ENCODE measurements at regions not wholly inside any gene's neighbourhood (a gene's known extent, or its start where the extent isn't known, plus 50 kb on each side); places are given as distances from the start of the nearest gene placed in this dataset.

DNA sequence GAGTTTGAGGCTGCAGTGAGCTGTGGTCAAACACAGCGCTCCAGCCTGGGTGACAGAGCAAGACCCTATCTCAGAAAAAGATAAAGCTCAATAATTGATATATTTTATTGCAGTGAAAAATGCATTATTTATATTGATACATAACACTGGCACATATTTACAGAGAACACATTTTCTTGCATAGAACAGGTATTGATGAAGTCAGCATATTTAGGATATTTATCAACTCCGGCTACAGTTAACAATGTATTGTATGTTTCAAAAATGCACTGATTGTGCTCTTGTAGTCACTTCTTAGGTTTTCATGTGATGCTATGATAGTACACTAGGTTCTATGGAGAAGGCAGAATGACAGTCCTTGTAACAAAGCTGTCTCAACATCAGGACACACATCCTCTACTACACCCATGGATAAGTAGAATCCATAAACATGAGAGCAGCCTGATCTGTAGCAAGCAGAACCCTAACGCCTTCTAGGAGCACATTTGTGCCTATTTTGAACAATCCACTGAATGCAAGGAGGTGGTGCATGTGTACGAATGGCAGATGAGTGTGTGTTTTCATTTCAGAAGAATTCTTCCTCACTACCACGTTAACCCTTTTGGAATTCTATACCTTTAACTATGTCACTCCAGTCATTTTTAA, 586.1 kb upstream of the CELF2 start:
- DNase-seq: no peak
- no peaks in the 10 kb centered on the region for H3K79me2 ChIP-seq (ENCODE audit: low read depth)
- no peaks in the 10 kb centered on the region for H3K36me3 ChIP-seq (ENCODE audit: low read depth)
- no peaks in the 10 kb centered on the region for H3K9me3 ChIP-seq (ENCODE audit: insufficient read depth, low read depth)
- H3K4me2 ChIP-seq: no peak overlapping the region
- CTCF ChIA-PET: no interaction called here
- no peaks in the 10 kb centered on the region for H4K20me1 ChIP-seq (ENCODE audit: insufficient read depth)
- no peak overlapping the region for H3K4me3 ChIP-seq
- H3K4me1 ChIP-seq (replicated peaks; ENCODE audit: insufficient read depth): no peaks in the 10 kb centered on the region
- TF ChIP-seq, protein P1, sequence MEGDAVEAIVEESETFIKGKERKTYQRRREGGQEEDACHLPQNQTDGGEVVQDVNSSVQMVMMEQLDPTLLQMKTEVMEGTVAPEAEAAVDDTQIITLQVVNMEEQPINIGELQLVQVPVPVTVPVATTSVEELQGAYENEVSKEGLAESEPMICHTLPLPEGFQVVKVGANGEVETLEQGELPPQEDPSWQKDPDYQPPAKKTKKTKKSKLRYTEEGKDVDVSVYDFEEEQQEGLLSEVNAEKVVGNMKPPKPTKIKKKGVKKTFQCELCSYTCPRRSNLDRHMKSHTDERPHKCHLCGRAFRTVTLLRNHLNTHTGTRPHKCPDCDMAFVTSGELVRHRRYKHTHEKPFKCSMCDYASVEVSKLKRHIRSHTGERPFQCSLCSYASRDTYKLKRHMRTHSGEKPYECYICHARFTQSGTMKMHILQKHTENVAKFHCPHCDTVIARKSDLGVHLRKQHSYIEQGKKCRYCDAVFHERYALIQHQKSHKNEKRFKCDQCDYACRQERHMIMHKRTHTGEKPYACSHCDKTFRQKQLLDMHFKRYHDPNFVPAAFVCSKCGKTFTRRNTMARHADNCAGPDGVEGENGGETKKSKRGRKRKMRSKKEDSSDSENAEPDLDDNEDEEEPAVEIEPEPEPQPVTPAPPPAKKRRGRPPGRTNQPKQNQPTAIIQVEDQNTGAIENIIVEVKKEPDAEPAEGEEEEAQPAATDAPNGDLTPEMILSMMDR (conservative IDR thresholded peaks at IDR 0.05): no peak
- TF ChIP-seq EZH2 (IDR thresholded peaks at IDR 0.05; ENCODE audit: low read depth): no peak
- BruUV-seq (replicated peaks): no TSS peak
- intact Hi-C loops (cut with micrococcal nuclease; ENCODE audit: unreplicated experiment): no loop called here
- H2AFZ ChIP-seq: no peak overlapping the region
- POLR2A ChIA-PET (ENCODE audit: unreplicated experiment): no interaction called here
- H3K27me3 ChIP-seq (ENCODE audit: insufficient read depth, low read depth): no peaks in the 10 kb centered on the region
- H3K27ac ChIP-seq: no peak overlapping the region
- no peaks in the 10 kb centered on the region; the same call in 1 of the 2 replicates for H3K9me2 ChIP-seq (ENCODE audit: insufficient read depth)
- no peaks in the 10 kb centered on the region for H3F3A ChIP-seq (ENCODE audit: insufficient read depth, low read depth)

DNA sequence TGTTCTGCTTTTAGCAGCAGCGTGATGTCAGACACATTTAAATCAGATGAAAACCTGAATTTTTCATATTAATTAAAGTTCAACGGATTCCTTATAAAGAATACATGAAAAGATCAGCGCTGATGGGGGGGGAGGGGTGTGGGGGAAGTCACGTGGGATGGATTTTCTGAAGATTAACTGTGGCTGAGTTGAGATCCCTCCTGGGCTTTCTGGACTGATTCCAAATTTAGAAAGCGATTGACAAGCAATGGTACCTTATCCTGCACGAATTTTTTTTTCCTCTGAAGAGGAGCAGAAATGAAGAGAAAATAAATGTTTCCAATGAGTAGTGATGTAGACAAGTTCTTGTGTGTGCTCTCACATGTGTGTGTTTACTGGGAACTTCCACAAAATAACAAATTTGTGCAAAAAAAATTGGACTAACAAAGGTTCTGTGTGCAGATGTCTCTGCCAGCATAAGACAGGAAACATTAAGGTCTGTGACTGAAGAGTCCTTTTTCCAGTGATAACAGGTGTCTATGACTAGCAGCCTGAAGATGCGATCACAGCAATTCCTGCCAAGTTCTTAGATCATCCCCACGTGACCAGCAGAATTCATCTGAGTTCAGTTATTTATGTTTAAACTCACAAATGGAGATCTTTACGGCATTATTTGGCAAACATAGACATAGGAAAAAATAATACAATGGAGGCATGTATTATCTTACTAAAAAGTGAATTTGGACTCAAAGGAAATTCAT, 585.2 kb upstream of the CELF2 start:
- H3K9me3 ChIP-seq (ENCODE audit: insufficient read depth, low read depth): no peaks in the 10 kb centered on the region
- H3K4me1 ChIP-seq (replicated peaks; ENCODE audit: insufficient read depth): no peaks in the 10 kb centered on the region
- no peaks in the 10 kb centered on the region for H3K79me2 ChIP-seq (ENCODE audit: low read depth)
- intact Hi-C loops (cut with micrococcal nuclease; ENCODE audit: unreplicated experiment): no loop called here
- no peaks in the 10 kb centered on the region for H4K20me1 ChIP-seq (ENCODE audit: insufficient read depth)
- no peak overlapping the region for H2AFZ ChIP-seq
- H3K9me2 ChIP-seq (ENCODE audit: insufficient read depth): no peaks in the 10 kb centered on the region
- no peak overlapping the region for H3K4me2 ChIP-seq
- H3F3A ChIP-seq (ENCODE audit: insufficient read depth, low read depth): no peaks in the 10 kb centered on the region
- no peak for DNase-seq
- ChIA-PET POLR2A (ENCODE audit: unreplicated experiment) (no interaction called here), CTCF (no interaction called here)
- no TSS peak for BruUV-seq (replicated peaks)
- no peaks in the 10 kb centered on the region for H3K36me3 ChIP-seq (ENCODE audit: low read depth)
- no peaks in the 10 kb centered on the region for H3K27me3 ChIP-seq (ENCODE audit: insufficient read depth, low read depth)
- H3K4me3 ChIP-seq: no peak overlapping the region
- no peak for TF ChIP-seq EZH2 (IDR thresholded peaks at IDR 0.05; ENCODE audit: low read depth)
- TF ChIP-seq, protein P1 (conservative IDR thresholded peaks at IDR 0.05): no peak
- no peak overlapping the region for H3K27ac ChIP-seq

DNA sequence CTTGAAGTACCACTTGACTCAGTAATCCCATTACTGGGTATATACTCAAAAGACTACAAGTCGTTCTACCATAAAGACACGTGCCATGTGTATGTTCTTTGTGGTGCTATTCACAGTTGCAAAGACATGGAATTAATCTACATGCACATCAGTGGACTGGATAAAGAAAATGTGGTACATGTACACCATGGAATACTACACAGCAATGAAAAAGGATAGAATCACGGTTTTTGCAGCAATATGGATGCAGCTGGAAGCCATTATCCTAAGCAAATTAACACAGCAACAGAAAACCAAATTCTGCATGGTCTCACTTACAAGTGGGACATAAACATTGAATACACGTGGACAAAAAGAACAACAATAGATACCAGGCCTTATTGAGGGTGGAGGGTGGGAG, 583.4 kb upstream of the CELF2 start:
- DNase-seq: no peak
- no peaks in the 10 kb centered on the region for H3K79me2 ChIP-seq (ENCODE audit: low read depth)
- no peaks in the 10 kb centered on the region for H3K36me3 ChIP-seq (ENCODE audit: low read depth)
- ChIA-PET POLR2A (ENCODE audit: unreplicated experiment) (no interaction called here), CTCF (no interaction called here)
- no peaks in the 10 kb centered on the region for H3K4me1 ChIP-seq (replicated peaks; ENCODE audit: insufficient read depth)
- no peak overlapping the region for H3K4me3 ChIP-seq
- BruUV-seq (replicated peaks): no TSS peak
- intact Hi-C loops (cut with micrococcal nuclease; ENCODE audit: unreplicated experiment): no loop called here
- no peaks in the 10 kb centered on the region for H4K20me1 ChIP-seq (ENCODE audit: insufficient read depth)
- no peak overlapping the region for H3K27ac ChIP-seq
- TF ChIP-seq, protein P1 (conservative IDR thresholded peaks at IDR 0.05): no peak
- no peak for TF ChIP-seq EZH2 (IDR thresholded peaks at IDR 0.05; ENCODE audit: low read depth)
- H3K27me3 ChIP-seq (ENCODE audit: insufficient read depth, low read depth): no peaks in the 10 kb centered on the region
- H3K4me2 ChIP-seq: no peak overlapping the region
- H3K9me3 ChIP-seq (ENCODE audit: insufficient read depth, low read depth): no peaks in the 10 kb centered on the region
- H2AFZ ChIP-seq: no peak overlapping the region
- no peaks in the 10 kb centered on the region for H3F3A ChIP-seq (ENCODE audit: insufficient read depth, low read depth)
- H3K9me2 ChIP-seq (ENCODE audit: insufficient read depth): no peaks in the 10 kb centered on the region
